OCI-LY3 (cell line): ENCODE measurements at regions not wholly inside any gene's neighbourhood (a gene's known extent, or its start where the extent isn't known, plus 50 kb on each side); places are given as distances from the start of the nearest gene placed in this dataset.

ENCODE experiments used
- EZH2phosphoT487 ChIP-seq: fragments of 200-600 bp; shearing (Covaris generic); IDR thresholded peaks from 2 replicates; pipeline ENCODE4 v1.6.1; 2018; ENCODE audit warnings: antibody characterized with exemption, mixed run types, low read depth
- TF ChIP-seq, protein P1 (sequence below): fragments of 200-600, 300-600 bp; sonication (generic); IDR thresholded peaks from 2 replicates; pipeline ENCODE4 v1.5.1; 2014; ENCODE audit warnings: antibody characterized with exemption, low read length, low read depth

DNA sequence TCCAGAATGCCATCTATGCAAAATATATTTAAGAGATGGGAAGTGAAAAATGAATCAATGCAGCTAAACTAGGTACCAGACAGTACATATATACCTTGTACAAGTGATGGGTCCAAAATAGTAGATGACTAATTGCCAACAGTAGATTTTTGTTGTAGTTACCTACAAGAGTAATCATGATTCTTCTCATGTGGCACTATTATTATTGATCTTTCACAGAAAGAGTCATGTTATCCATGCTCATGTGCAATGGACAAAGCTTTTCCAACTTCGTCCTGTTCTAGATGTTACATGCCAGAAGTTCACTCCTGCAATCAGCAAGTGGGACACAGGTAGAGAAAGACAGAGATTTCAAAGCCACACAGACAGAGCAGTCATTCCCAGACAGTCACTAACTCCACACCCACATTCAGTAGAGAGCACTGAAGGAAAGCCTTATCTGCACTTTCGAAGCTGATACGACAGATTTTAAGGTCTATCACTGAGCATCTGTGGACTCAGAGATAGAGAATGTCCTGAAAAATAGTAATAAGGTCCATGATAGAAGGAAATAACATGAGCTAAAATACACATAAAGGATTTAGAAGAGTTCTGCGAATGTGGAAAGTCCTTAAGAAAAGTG, 101.6 kb upstream of the ITPRID2 start:
- TF ChIP-seq, protein P1, sequence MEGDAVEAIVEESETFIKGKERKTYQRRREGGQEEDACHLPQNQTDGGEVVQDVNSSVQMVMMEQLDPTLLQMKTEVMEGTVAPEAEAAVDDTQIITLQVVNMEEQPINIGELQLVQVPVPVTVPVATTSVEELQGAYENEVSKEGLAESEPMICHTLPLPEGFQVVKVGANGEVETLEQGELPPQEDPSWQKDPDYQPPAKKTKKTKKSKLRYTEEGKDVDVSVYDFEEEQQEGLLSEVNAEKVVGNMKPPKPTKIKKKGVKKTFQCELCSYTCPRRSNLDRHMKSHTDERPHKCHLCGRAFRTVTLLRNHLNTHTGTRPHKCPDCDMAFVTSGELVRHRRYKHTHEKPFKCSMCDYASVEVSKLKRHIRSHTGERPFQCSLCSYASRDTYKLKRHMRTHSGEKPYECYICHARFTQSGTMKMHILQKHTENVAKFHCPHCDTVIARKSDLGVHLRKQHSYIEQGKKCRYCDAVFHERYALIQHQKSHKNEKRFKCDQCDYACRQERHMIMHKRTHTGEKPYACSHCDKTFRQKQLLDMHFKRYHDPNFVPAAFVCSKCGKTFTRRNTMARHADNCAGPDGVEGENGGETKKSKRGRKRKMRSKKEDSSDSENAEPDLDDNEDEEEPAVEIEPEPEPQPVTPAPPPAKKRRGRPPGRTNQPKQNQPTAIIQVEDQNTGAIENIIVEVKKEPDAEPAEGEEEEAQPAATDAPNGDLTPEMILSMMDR, result no peak
- TF ChIP-seq EZH2phosphoT487, result no peak
